Muscle layer of duodenum (tissue), 2 donors: ENCODE measurements at regions not wholly inside any gene's neighbourhood (a gene's known extent, or its start where the extent isn't known, plus 50 kb on each side); places are given as distances from the start of the nearest gene placed in this dataset.

Experiments
- H3K27ac ChIP-seq: one replicate; pipeline ENCODE4 v1.7.0; 2013; ENCODE audit warnings: mild to moderate bottlenecking, low read length
- H3K27me3 ChIP-seq: one replicate; pipeline ENCODE4 v1.7.0; 2013; ENCODE audit warnings: low read depth, mild to moderate bottlenecking, control low read depth, low read length
- H3K36me3 ChIP-seq, 2 donors: one replicate each; pipeline ENCODE4 v1.7.0; 2013; ENCODE audit warnings: low read length in 2 of 2, control low read depth in 1 of 2, mild to moderate bottlenecking in 1 of 2; ENCODE audit not compliant: insufficient read depth in 2 of 2, control insufficient read depth in 1 of 2
- H3K4me1 ChIP-seq, 2 donors: one replicate each; pipeline ENCODE4 v1.7.0; 2013; ENCODE audit warnings: low read length in 2 of 2, mild to moderate bottlenecking in 2 of 2, control low read depth in 1 of 2, moderate library complexity in 1 of 2; ENCODE audit not compliant: insufficient read depth in 2 of 2, control insufficient read depth in 1 of 2
- H3K4me3 ChIP-seq, 2 donors: one replicate each; pipeline ENCODE4 v1.7.0; 2013; ENCODE audit warnings: low read length in 2 of 2, low read depth in 1 of 2, mild to moderate bottlenecking in 1 of 2
- H3K9me3 ChIP-seq, 2 donors: one replicate each; pipeline ENCODE4 v1.7.0; 2013; ENCODE audit warnings: low read length in 2 of 2, control low read depth in 1 of 2, mild to moderate bottlenecking in 1 of 2; ENCODE audit not compliant: control insufficient read depth in 1 of 2
- donor health status: healthy.

DNA sequence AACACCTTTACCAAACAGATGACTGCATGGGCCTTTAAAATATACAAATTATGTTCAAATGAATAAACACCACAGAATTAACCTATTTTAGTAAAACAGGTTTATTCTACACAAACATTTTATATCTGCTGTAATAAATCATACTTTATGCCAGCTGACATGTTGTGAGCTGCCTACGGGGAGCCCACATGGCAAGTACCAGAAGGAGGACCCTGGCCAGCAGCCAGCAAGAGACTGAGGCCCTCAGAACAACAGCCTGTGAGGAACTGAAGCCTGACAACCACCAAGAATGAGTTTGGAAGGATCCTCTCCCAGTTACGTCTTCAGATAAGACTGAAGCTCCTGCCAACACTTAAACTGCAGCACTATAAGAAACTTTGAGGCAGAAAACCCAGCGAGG lies 377.0 kb downstream of the PDGFC start:
- H3K27me3 ChIP-seq, result no peaks in the 10 kb centered on the region
- no peaks in the 10 kb centered on the region for H3K36me3 ChIP-seq
- no peak overlapping the region for H3K4me3 ChIP-seq
- H3K27ac ChIP-seq, result no peak overlapping the region
- H3K9me3 ChIP-seq, result no peaks in the 10 kb centered on the region
- H3K4me1 ChIP-seq, result peaks cover 0 to 6% of the 10 kb centered on the region in 2 donors

DNA sequence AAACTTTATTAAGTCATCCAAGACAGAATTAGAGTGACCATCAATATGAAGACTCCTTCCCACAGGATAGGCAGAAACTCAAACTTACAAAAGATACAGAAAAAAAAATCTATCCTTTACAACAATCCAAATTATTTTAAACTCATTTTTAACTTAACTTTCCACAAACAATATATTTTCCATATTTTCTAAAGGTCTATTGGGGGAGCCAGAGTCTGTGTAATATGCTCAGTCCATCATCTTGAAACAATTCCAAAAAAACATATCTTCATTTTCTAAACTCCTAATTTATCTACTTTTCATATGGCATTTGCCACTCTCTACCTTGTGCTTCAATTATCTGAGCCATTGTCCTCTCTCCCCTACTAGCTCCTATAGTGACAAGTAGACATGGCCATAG lies 378.1 kb downstream of the PDGFC start:
- Histone ChIP-seq H3K27me3 (no peaks in the 10 kb centered on the region), H3K36me3 (no peaks in the 10 kb centered on the region), H3K4me1 (peaks cover 0 to 6% of the 10 kb centered on the region in 2 donors), H3K9me3 (no peaks in the 10 kb centered on the region), H3K4me3 (no peak overlapping the region), H3K27ac (no peak overlapping the region)

GRCh38 chr4:156591679-156592078 lies 379.9 kb downstream of the PDGFC start:
- Histone ChIP-seq H3K4me1 (peaks cover 0 to 6% of the 10 kb centered on the region in 2 donors), H3K27me3 (no peaks in the 10 kb centered on the region), H3K36me3 (no peaks in the 10 kb centered on the region), H3K9me3 (no peaks in the 10 kb centered on the region), H3K4me3 (no peak overlapping the region), H3K27ac (no peak overlapping the region)

GRCh38 chr4:156584100-156584499 lies 387.5 kb downstream of the PDGFC start:
- no peak overlapping the region for H3K27ac ChIP-seq
- H3K9me3 ChIP-seq, result no peaks in the 10 kb centered on the region
- no peaks in the 10 kb centered on the region for H3K4me1 ChIP-seq
- no peaks in the 10 kb centered on the region for H3K36me3 ChIP-seq
- no peak overlapping the region for H3K4me3 ChIP-seq
- H3K27me3 ChIP-seq, result no peaks in the 10 kb centered on the region

DNA sequence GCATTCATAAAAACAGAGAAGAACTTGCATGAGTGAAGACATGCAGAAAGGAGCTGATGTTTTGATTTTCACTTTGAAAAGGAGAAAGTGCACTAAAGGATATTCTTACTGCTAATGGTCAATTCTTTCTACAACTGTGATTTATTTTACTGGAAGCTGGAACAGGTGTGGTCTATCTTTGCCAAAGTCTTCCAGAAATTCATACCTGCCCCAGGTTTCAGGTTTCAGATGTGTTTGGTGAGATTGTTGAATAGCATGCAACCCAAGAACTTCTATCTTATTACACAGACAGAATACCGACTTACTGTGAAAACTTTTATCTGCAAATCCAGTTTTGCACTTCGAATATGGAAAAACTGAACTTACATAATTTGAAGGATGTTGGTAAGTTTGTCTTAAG lies 388.3 kb downstream of the PDGFC start:
- H3K27ac ChIP-seq, result no peak overlapping the region
- H3K9me3 ChIP-seq, result no peaks in the 10 kb centered on the region
- H3K4me3 ChIP-seq, result no peak overlapping the region
- H3K27me3 ChIP-seq, result no peaks in the 10 kb centered on the region
- no peaks in the 10 kb centered on the region for H3K36me3 ChIP-seq
- H3K4me1 ChIP-seq, result no peaks in the 10 kb centered on the region

- Histone ChIP-seq H3K36me3 (no peaks in the 10 kb centered on the region), H3K4me3 (no peak overlapping the region), H3K4me1 (no peaks in the 10 kb centered on the region), H3K9me3 (no peaks in the 10 kb centered on the region), H3K27me3 (no peaks in the 10 kb centered on the region), H3K27ac (no peak overlapping the region)
Measured at GRCh38 chr4:156581282-156582063, 390.1 kb downstream of the PDGFC start.

DNA sequence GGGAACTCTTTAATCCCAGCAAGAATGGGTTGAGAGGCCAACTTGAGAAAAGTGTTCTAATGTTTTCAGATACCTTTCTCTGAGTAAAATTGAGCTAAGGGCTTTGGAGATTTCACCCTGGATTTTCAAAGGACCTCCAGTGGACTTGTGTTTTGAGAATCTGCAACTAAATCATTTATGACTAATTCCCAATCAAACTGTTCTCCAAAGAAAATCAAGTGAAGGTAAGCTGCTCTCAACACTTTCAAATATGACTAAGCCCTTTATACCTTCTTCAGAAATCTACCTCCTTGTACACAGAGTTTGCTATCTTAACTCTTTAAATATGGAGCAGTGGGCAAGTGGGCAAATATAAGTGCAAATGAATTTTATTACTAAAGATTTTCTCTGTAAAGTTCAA lies 392.9 kb downstream of the PDGFC start:
- Histone ChIP-seq H3K36me3 (no peaks in the 10 kb centered on the region), H3K27ac (no peak overlapping the region), H3K4me1 (no peaks in the 10 kb centered on the region)

GRCh38 chr4:156578005-156578404 lies 393.6 kb downstream of the PDGFC start:
- Histone ChIP-seq H3K27me3 (no peaks in the 10 kb centered on the region), H3K4me3 (no peak overlapping the region), H3K36me3 (no peaks in the 10 kb centered on the region), H3K27ac (no peak overlapping the region), H3K4me1 (no peaks in the 10 kb centered on the region), H3K9me3 (no peaks in the 10 kb centered on the region)

More for the DNA sequence above, 392.9 kb downstream of the PDGFC start:
- Histone ChIP-seq H3K4me3 (no peak overlapping the region), H3K9me3 (no peaks in the 10 kb centered on the region), H3K27me3 (no peaks in the 10 kb centered on the region)

DNA sequence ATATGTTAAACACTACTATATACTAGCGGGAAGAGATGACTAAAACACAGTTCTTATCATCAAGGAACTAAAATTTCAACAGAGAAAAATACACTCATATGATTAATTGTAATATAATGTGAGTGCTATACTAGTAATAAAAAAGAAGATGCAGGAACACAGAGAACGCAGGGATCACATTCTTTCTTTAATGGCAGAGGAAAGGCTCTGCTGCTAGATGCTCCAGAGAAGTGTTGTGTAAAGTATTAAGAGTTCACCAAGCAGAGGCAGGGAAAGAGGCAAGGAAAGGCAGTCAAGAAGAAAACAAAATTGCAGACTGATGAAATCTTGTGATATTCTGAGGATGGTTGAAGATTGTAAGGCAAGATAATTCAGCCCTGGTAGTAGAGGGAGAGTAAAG lies 394.7 kb downstream of the PDGFC start:
- Histone ChIP-seq H3K36me3 (no peaks in the 10 kb centered on the region), H3K4me3 (no peak overlapping the region), H3K9me3 (no peaks in the 10 kb centered on the region), H3K4me1 (no peaks in the 10 kb centered on the region), H3K27ac (no peak overlapping the region), H3K27me3 (no peaks in the 10 kb centered on the region)

- no peaks in the 10 kb centered on the region for H3K27me3 ChIP-seq
- no peaks in the 10 kb centered on the region for H3K4me1 ChIP-seq
- no peaks in the 10 kb centered on the region for H3K36me3 ChIP-seq
- H3K9me3 ChIP-seq, result no peaks in the 10 kb centered on the region
- H3K27ac ChIP-seq, result no peak overlapping the region
- no peak overlapping the region for H3K4me3 ChIP-seq
Measured at GRCh38 chr4:156575430-156576073, 396.0 kb downstream of the PDGFC start.

GRCh38 chr4:156571146-156571545 lies 400.5 kb downstream of the PDGFC start:
- Histone ChIP-seq H3K4me1 (no peaks in the 10 kb centered on the region), H3K4me3 (no peak overlapping the region), H3K9me3 (no peaks in the 10 kb centered on the region), H3K27ac (no peak overlapping the region), H3K36me3 (no peaks in the 10 kb centered on the region), H3K27me3 (no peaks in the 10 kb centered on the region)

DNA sequence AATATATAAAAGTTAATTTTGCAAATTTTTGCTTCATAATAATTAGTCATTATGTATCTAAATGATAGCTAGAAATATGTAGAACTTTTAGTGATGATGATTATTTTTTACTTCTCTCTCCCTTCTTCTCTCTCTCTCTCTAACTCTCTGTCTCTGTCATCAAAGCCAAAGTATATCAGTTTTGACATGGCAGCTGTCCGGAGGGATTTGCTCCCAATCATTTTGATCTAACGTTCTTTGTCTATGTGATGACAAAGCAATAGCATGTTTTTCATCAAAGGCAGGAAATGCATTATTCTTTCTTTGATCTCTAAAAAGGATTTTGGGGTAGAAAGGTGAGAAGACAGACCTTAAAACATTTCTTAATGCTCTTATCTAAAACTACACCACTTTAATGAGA lies 402.1 kb downstream of the PDGFC start:
- no peak overlapping the region for H3K27ac ChIP-seq
- H3K4me1 ChIP-seq, result no peaks in the 10 kb centered on the region
- no peak overlapping the region for H3K4me3 ChIP-seq
- H3K36me3 ChIP-seq, result no peaks in the 10 kb centered on the region
- H3K27me3 ChIP-seq, result no peaks in the 10 kb centered on the region
- no peaks in the 10 kb centered on the region for H3K9me3 ChIP-seq
